ENCODE measurements at regions not wholly inside any gene's neighbourhood (a gene's known extent, or its start where the extent isn't known, plus 50 kb on each side); places are given as distances from the start of the nearest gene placed in this dataset.
"Not testable (repeated sequence)": the region's sequence is repeated elsewhere in the genome, so short reads cannot be mapped to it uniquely, and the experiment has no call there.

GRCh38 chr2:91598519-91598918 lies 2907.0 kb downstream of the RPIA start:
- TF ChIP-seq, protein P1, sequence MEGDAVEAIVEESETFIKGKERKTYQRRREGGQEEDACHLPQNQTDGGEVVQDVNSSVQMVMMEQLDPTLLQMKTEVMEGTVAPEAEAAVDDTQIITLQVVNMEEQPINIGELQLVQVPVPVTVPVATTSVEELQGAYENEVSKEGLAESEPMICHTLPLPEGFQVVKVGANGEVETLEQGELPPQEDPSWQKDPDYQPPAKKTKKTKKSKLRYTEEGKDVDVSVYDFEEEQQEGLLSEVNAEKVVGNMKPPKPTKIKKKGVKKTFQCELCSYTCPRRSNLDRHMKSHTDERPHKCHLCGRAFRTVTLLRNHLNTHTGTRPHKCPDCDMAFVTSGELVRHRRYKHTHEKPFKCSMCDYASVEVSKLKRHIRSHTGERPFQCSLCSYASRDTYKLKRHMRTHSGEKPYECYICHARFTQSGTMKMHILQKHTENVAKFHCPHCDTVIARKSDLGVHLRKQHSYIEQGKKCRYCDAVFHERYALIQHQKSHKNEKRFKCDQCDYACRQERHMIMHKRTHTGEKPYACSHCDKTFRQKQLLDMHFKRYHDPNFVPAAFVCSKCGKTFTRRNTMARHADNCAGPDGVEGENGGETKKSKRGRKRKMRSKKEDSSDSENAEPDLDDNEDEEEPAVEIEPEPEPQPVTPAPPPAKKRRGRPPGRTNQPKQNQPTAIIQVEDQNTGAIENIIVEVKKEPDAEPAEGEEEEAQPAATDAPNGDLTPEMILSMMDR (IDR thresholded peaks at IDR 0.05; ENCODE audit: insufficient read depth, low read depth, low read length), result not testable (repeated sequence)
- not testable (repeated sequence) for TF ChIP-seq EZH2 (IDR thresholded peaks at IDR 0.05; ENCODE audit: insufficient read depth, low read length)
